ENCODE measurements at regions not wholly inside any gene's neighbourhood (a gene's known extent, or its start where the extent isn't known, plus 50 kb on each side); places are given as distances from the start of the nearest gene placed in this dataset.

GRCh38 chr2:217475101-217475500, 527.7 kb downstream of the TNS1 start:
- no peaks in the 10 kb centered on the region for H3K9me3 Mint-ChIP-seq (ENCODE audit: unreplicated experiment)
- no peak overlapping the region for H3K4me3 Mint-ChIP-seq (ENCODE audit: unreplicated experiment)
- no peak overlapping the region for H3K27ac Mint-ChIP-seq (ENCODE audit: unreplicated experiment)
- DNase-seq (ENCODE audit: low spot score): no peak
- peaks cover 33% of the 10 kb centered on the region for H3K4me1 Mint-ChIP-seq (ENCODE audit: unreplicated experiment)
- H3K36me3 Mint-ChIP-seq (ENCODE audit: low read depth, unreplicated experiment): no peaks in the 10 kb centered on the region
- H3K27me3 Mint-ChIP-seq (ENCODE audit: unreplicated experiment): no peaks in the 10 kb centered on the region
- TF ChIP-seq, protein P1, sequence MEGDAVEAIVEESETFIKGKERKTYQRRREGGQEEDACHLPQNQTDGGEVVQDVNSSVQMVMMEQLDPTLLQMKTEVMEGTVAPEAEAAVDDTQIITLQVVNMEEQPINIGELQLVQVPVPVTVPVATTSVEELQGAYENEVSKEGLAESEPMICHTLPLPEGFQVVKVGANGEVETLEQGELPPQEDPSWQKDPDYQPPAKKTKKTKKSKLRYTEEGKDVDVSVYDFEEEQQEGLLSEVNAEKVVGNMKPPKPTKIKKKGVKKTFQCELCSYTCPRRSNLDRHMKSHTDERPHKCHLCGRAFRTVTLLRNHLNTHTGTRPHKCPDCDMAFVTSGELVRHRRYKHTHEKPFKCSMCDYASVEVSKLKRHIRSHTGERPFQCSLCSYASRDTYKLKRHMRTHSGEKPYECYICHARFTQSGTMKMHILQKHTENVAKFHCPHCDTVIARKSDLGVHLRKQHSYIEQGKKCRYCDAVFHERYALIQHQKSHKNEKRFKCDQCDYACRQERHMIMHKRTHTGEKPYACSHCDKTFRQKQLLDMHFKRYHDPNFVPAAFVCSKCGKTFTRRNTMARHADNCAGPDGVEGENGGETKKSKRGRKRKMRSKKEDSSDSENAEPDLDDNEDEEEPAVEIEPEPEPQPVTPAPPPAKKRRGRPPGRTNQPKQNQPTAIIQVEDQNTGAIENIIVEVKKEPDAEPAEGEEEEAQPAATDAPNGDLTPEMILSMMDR (IDR thresholded peaks at IDR 0.05; ENCODE audit: unreplicated experiment): no peak

GRCh38 chr2:217471319-217471718, 531.5 kb downstream of the TNS1 start:
- Mint-ChIP-seq H3K27me3 (ENCODE audit: unreplicated experiment) (no peaks in the 10 kb centered on the region), H3K4me3 (ENCODE audit: unreplicated experiment) (no peak overlapping the region), H3K4me1 (ENCODE audit: unreplicated experiment) (peaks cover 6% of the 10 kb centered on the region), H3K9me3 (ENCODE audit: unreplicated experiment) (no peaks in the 10 kb centered on the region), H3K36me3 (ENCODE audit: low read depth, unreplicated experiment) (no peaks in the 10 kb centered on the region), H3K27ac (ENCODE audit: unreplicated experiment) (no peak overlapping the region)
- TF ChIP-seq, protein P1 (IDR thresholded peaks at IDR 0.05; ENCODE audit: unreplicated experiment): no peak
- no peak for DNase-seq (ENCODE audit: low spot score)

DNA sequence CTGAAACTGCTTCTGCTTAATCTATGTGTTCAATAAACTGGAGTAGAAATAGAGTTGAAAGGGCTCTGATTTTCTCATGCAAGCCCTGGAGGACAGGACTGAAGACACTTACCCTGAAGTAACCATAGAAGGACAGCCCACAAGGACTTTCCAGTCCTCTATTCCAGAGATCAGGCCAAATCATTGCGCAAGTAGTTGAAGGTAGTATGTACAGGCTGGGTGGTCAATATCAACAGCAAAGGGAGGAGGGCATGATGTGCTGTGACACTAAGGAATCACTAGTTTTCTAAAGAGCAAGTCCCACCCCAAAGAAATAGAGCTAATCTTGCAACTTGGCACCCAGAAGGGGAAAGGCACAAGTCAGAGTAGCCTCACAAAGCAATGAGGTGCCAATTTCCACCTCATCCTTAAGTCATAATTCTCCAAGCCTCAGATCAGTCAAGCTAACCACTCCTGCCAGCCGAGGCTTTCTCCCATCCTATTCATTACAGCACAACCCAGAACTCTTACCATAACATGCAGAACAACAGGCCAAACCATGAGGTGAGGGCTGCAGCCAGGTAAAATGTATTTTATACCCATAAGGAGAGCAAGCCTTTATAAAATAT, 533.5 kb downstream of the TNS1 start:
- TF ChIP-seq, protein P1 (IDR thresholded peaks at IDR 0.05; ENCODE audit: unreplicated experiment): no peak
- no peak overlapping the region for H3K27ac Mint-ChIP-seq (ENCODE audit: unreplicated experiment)
- no peaks in the 10 kb centered on the region for H3K9me3 Mint-ChIP-seq (ENCODE audit: unreplicated experiment)
- H3K4me1 Mint-ChIP-seq (ENCODE audit: unreplicated experiment): peaks cover 4% of the 10 kb centered on the region
- no peaks in the 10 kb centered on the region for H3K36me3 Mint-ChIP-seq (ENCODE audit: low read depth, unreplicated experiment)
- DNase-seq (ENCODE audit: low spot score): no peak
- no peaks in the 10 kb centered on the region for H3K27me3 Mint-ChIP-seq (ENCODE audit: unreplicated experiment)
- H3K4me3 Mint-ChIP-seq (ENCODE audit: unreplicated experiment): no peak overlapping the region

DNA sequence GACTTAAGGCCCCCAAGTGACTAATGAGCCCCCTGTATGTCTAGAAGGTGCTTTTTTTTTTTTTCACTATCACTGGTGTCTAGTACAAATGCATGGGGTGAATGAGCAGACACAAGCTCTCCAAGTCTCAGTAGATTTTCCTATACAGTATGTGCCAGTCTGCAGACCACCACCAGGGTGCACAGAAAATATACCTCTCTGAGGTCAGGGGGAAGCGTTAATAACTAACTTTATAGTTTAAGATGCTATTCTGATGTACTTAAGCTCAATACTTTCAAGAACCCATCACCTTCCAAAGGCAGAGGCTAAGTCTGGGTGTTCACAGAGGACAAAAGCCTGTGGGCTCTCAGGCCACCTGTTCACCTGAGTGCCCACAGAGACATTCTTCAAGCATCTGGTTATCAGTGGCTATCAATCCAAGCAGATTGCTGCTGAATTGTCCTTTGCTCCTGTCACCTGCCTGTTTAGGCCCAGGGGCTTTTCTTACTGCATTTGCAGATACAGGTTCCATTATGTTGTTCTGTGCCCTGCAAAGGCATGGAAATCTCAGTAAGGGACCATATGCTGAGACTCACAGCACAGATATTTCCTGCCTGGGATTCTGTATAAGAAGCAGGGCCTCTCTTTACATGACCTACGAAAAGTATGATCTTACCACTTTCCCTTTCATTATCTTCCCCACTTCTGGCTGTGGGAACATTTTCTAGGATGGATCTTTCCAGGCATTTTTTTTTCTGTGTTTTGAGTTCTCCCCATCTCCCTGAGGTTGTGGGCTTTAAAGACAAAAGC, 534.6 kb downstream of the TNS1 start:
- Mint-ChIP-seq H3K9me3 (ENCODE audit: unreplicated experiment) (no peaks in the 10 kb centered on the region), H3K27ac (ENCODE audit: unreplicated experiment) (no peak overlapping the region), H3K4me1 (ENCODE audit: unreplicated experiment) (peaks cover 4% of the 10 kb centered on the region), H3K27me3 (ENCODE audit: unreplicated experiment) (no peaks in the 10 kb centered on the region), H3K36me3 (ENCODE audit: low read depth, unreplicated experiment) (no peaks in the 10 kb centered on the region), H3K4me3 (ENCODE audit: unreplicated experiment) (no peak overlapping the region)
- no peak for DNase-seq (ENCODE audit: low spot score)
- TF ChIP-seq, protein P1 (IDR thresholded peaks at IDR 0.05; ENCODE audit: unreplicated experiment): no peak

DNA sequence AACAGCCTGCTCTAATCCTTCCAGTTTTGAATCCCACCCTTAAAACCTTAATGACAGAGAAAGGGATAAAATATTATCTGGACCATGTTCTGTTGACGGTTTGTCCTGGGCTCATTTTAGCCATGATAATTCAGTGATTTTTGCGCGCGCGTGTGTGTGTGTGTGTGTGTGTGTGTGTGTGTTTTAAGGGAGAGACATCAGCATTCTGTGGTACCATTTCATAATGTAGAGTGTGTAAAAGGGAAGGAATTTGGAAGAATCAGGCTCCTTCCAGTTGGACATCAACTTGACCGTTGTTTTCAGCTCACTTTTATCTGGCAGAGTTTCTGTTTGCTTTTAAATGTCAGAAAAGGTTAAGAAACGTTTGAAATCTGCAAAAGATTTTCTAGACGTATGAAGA, 535.5 kb downstream of the TNS1 start:
- Mint-ChIP-seq H3K27me3 (ENCODE audit: unreplicated experiment) (no peaks in the 10 kb centered on the region), H3K27ac (ENCODE audit: unreplicated experiment) (no peak overlapping the region), H3K36me3 (ENCODE audit: low read depth, unreplicated experiment) (no peaks in the 10 kb centered on the region), H3K9me3 (ENCODE audit: unreplicated experiment) (no peaks in the 10 kb centered on the region), H3K4me3 (ENCODE audit: unreplicated experiment) (no peak overlapping the region), H3K4me1 (ENCODE audit: unreplicated experiment) (peaks cover 4% of the 10 kb centered on the region)
- no peak for DNase-seq (ENCODE audit: low spot score)
- TF ChIP-seq, protein P1 (IDR thresholded peaks at IDR 0.05; ENCODE audit: unreplicated experiment): no peak
